Ishikawa (cell line): ENCODE measurements at regions not wholly inside any gene's neighbourhood (a gene's known extent, or its start where the extent isn't known, plus 50 kb on each side); places are given as distances from the start of the nearest gene placed in this dataset.

Source experiments
- CEBPB ChIP-seq: IDR thresholded peaks from 2 replicates; pipeline ENCODE4 v1.6.1; 2012
- CREB1 ChIP-seq: IDR thresholded peaks from 2 replicates; pipeline ENCODE4 v1.6.1; 2012; ENCODE audit warnings: low read depth
- EGR1 ChIP-seq: IDR thresholded peaks from 2 replicates; pipeline ENCODE4 v1.6.1; 2012
- EP300 ChIP-seq: IDR thresholded peaks from 2 replicates; pipeline ENCODE4 v1.6.1; 2012; ENCODE audit warnings: borderline replicate concordance
- FOXM1 ChIP-seq: IDR thresholded peaks from 2 replicates; pipeline ENCODE4 v1.6.1; 2012; ENCODE audit warnings: low read depth, borderline replicate concordance
- NFIC ChIP-seq: IDR thresholded peaks from 2 replicates; pipeline ENCODE4 v1.6.1; 2012
- RAD21 ChIP-seq: IDR thresholded peaks from 2 replicates; pipeline ENCODE4 v1.6.1; 2012; ENCODE audit warnings: low read depth
- TAF1 ChIP-seq: IDR thresholded peaks from 2 replicates; pipeline ENCODE4 v1.6.1; 2012; ENCODE audit warnings: low read depth, mild to moderate bottlenecking
- TCF12 ChIP-seq: IDR thresholded peaks from 2 replicates; pipeline ENCODE4 v1.6.1; 2012; ENCODE audit warnings: low read depth
- TEAD4 ChIP-seq: IDR thresholded peaks from 2 replicates; pipeline ENCODE4 v1.6.1; 2012
- YY1 ChIP-seq: IDR thresholded peaks from 2 replicates; pipeline ENCODE4 v1.6.1; 2012; ENCODE audit warnings: low read depth
- ZBTB7A ChIP-seq: IDR thresholded peaks from 2 replicates; pipeline ENCODE4 v1.6.1; 2012; ENCODE audit warnings: low read depth
- TF ChIP-seq, protein P1 (sequence below): IDR thresholded peaks from 2 replicates; pipeline ENCODE4 v1.6.1; 2012
- TF ChIP-seq, protein P2 (sequence below): IDR thresholded peaks from 2 replicates; pipeline ENCODE4 v1.6.1; 2012
- TF ChIP-seq, protein P3 (sequence below): IDR thresholded peaks from 2 replicates; pipeline ENCODE4 v1.6.1; 2012; ENCODE audit warnings: low read depth, mild to moderate bottlenecking

DNA sequence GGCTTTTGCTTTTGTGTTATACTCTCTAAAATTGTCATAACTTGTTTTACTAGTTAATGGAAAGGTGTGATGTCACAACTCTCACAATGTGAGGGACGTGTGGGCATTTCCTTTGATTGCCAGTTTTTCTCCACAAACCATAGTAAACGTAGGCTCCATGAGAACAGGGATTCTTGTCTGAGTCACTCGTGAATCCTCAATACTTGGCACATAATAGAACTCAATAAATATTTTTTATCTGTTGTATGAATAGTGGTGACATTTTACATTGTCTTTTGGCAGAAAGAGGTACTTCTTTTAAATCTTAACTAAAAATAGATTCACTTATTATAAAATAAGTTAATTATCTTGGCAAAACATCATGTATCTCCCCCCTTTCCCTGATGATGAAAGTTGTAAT, 69.0 kb upstream of the CNKSR3 start:
- TF ChIP-seq EGR1, result no peak
- TF ChIP-seq TCF12, result no peak
- TF ChIP-seq CEBPB, result no peak
- TF ChIP-seq FOXM1, result no peak
- no peak for TF ChIP-seq NFIC
- TF ChIP-seq EP300, result no peak
- no peak for TF ChIP-seq ZBTB7A
- TF ChIP-seq CREB1, result no peak
- TF ChIP-seq, protein P1, sequence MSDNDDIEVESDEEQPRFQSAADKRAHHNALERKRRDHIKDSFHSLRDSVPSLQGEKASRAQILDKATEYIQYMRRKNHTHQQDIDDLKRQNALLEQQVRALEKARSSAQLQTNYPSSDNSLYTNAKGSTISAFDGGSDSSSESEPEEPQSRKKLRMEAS, result no peak
- TF ChIP-seq YY1, result no peak
- no peak for TF ChIP-seq TEAD4
- TF ChIP-seq RAD21, result no peak
- TF ChIP-seq, protein P2, sequence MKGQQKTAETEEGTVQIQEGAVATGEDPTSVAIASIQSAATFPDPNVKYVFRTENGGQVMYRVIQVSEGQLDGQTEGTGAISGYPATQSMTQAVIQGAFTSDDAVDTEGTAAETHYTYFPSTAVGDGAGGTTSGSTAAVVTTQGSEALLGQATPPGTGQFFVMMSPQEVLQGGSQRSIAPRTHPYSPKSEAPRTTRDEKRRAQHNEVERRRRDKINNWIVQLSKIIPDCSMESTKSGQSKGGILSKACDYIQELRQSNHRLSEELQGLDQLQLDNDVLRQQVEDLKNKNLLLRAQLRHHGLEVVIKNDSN, result no peak
- TF ChIP-seq, protein P3, sequence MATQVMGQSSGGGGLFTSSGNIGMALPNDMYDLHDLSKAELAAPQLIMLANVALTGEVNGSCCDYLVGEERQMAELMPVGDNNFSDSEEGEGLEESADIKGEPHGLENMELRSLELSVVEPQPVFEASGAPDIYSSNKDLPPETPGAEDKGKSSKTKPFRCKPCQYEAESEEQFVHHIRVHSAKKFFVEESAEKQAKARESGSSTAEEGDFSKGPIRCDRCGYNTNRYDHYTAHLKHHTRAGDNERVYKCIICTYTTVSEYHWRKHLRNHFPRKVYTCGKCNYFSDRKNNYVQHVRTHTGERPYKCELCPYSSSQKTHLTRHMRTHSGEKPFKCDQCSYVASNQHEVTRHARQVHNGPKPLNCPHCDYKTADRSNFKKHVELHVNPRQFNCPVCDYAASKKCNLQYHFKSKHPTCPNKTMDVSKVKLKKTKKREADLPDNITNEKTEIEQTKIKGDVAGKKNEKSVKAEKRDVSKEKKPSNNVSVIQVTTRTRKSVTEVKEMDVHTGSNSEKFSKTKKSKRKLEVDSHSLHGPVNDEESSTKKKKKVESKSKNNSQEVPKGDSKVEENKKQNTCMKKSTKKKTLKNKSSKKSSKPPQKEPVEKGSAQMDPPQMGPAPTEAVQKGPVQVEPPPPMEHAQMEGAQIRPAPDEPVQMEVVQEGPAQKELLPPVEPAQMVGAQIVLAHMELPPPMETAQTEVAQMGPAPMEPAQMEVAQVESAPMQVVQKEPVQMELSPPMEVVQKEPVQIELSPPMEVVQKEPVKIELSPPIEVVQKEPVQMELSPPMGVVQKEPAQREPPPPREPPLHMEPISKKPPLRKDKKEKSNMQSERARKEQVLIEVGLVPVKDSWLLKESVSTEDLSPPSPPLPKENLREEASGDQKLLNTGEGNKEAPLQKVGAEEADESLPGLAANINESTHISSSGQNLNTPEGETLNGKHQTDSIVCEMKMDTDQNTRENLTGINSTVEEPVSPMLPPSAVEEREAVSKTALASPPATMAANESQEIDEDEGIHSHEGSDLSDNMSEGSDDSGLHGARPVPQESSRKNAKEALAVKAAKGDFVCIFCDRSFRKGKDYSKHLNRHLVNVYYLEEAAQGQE, result no peak
- TF ChIP-seq TAF1, result no peak

DNA sequence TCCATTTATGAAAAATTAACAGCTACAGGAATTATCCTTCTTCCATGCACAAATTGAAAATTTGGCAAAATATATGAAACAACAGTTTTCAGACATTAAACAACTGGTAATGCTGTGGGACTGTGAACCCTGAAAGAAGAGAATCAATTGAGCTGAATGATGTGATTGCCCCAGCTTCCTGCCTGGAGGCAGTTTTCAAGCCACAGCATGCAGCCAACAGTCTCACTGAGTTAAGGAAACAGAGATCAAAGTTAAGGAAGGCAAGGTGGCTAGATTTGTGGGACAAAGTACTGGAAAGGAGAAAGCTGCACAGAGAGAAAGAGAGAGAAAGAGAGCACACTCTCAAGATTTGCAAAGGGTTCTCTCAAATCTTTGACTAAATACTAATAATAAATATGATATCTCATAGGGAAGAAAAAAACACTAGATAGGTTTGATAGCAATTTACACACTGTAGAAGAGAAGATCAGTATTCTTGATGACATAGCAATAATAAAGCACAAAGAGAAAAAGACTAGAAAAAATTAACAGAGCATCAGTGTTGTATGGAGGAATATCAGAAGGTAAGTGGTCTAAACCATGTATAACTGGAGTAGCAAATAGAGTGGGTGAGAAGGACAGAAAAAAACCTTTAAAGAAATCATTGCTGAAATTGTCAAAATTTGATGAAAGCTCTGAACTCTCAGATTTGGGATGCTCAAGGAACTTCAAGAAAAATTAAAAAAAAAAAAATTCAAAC, 70.1 kb upstream of the CNKSR3 start:
- TF ChIP-seq, protein P3, result no peak
- TF ChIP-seq FOXM1, result no peak
- no peak for TF ChIP-seq TAF1
- TF ChIP-seq TCF12, result no peak
- no peak for TF ChIP-seq TEAD4
- no peak for TF ChIP-seq RAD21
- TF ChIP-seq CEBPB, result no peak
- no peak for TF ChIP-seq EP300
- no peak for TF ChIP-seq NFIC
- TF ChIP-seq, protein P2, result no peak
- TF ChIP-seq ZBTB7A, result no peak
- TF ChIP-seq YY1, result no peak
- no peak for TF ChIP-seq CREB1

DNA sequence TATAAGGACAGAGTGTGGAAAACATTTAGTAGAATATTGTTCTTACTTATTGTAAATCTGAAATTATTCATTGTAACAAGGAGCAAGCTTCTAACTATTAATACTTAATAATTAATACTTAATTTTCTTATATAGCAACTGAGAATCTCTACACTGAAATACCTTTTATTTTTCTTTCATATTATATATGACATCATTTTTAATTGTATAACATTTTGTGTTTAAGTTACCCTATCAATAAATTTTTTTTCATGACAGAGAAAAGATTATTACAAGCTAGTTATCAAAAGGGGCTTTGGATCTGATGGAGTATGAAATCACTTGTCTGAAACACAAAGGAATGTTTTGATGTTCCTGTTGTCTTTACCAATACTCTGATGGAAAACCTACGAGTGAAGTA, 72.2 kb upstream of the CNKSR3 start:
- TF ChIP-seq RAD21, result no peak
- TF ChIP-seq YY1, result no peak
- TF ChIP-seq, protein P3, result no peak
- TF ChIP-seq NFIC, result no peak
- TF ChIP-seq TAF1, result no peak

DNA sequence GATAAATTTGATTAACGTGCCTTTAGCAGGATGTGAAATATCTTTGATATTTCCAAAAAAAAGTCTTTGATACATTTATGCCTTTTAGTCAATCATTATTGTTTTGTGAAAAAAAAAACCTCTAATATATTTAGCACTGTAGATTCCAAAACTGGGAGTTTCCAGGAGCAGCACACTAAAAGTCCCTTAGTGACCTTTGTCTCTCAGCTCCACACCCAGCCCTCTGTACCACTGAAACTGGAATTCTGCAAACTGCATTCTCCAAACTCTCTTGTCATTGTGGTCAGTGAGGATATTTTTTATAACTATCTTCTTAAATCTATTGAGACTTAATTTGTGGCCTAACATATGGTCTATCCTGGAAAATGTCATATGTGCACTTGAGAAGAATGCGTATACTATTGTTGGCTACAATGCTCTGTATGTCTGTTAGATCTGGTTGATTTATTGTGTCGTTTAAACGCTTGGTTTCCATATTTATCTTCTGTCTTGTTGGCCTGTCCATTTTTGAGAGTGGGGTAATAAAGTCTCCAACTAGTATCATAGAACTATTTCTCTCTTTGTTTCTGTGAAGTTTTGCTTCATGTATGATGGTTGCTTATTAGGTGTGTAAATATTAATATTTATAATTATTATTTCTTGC, 73.2 kb upstream of the CNKSR3 start:
- TF ChIP-seq, protein P3, result no peak
- TF ChIP-seq ZBTB7A, result no peak
- no peak for TF ChIP-seq TCF12
- TF ChIP-seq CREB1, result no peak
- TF ChIP-seq, protein P2, result no peak
- no peak for TF ChIP-seq YY1
- TF ChIP-seq EP300, result no peak
- no peak for TF ChIP-seq EGR1
- no peak for TF ChIP-seq TAF1
- TF ChIP-seq RAD21, result no peak
- TF ChIP-seq NFIC, result no peak
- no peak for TF ChIP-seq TEAD4
- no peak for TF ChIP-seq CEBPB
- no peak for TF ChIP-seq FOXM1
- TF ChIP-seq, protein P1, result no peak
